Endothelial cell (in vitro differentiated cells): ENCODE measurements at regions not wholly inside any gene's neighbourhood (a gene's known extent, or its start where the extent isn't known, plus 50 kb on each side); places are given as distances from the start of the nearest gene placed in this dataset.
"Not testable (repeated sequence)": the region's sequence is repeated elsewhere in the genome, so short reads cannot be mapped to it uniquely, and the experiment has no call there.

Experiments used
- DNase-seq: peaks from one replicate; pipeline ENCODE4 v3.0.0; 2021; ENCODE audit warnings: low spot score
- H3K27ac Mint-ChIP-seq: one replicate; pipeline ENCODE4 v1.8.0; 2021; ENCODE audit warnings: mixed read lengths, inconsistent platforms; ENCODE audit not compliant: unreplicated experiment
- H3K27me3 Mint-ChIP-seq: one replicate; pipeline ENCODE4 v1.8.0; 2021; ENCODE audit warnings: mild to moderate bottlenecking, moderate library complexity, mixed read lengths, inconsistent platforms; ENCODE audit not compliant: unreplicated experiment
- H3K36me3 Mint-ChIP-seq: one replicate; pipeline ENCODE4 v1.8.0; 2021; ENCODE audit warnings: mild to moderate bottlenecking, low read depth, mixed read lengths, inconsistent platforms; ENCODE audit not compliant: unreplicated experiment
- H3K4me1 Mint-ChIP-seq: one replicate; pipeline ENCODE4 v1.8.0; 2021; ENCODE audit warnings: mild to moderate bottlenecking, mixed read lengths, inconsistent platforms; ENCODE audit not compliant: unreplicated experiment
- H3K4me3 Mint-ChIP-seq: one replicate; pipeline ENCODE4 v1.8.0; 2021; ENCODE audit warnings: mild to moderate bottlenecking, mixed read lengths, inconsistent platforms; ENCODE audit not compliant: unreplicated experiment
- H3K9me3 Mint-ChIP-seq: one replicate; pipeline ENCODE4 v1.8.0; 2021; ENCODE audit warnings: mixed read lengths, inconsistent platforms; ENCODE audit not compliant: unreplicated experiment
- TF ChIP-seq, protein P1 (sequence below): fragments of 200-600 bp; sonication (generic); IDR thresholded peaks from one replicate; pipeline ENCODE4 v1.5.0; 2021; ENCODE audit warnings: antibody characterized with exemption; ENCODE audit not compliant: unreplicated experiment

- H3K4me1 Mint-ChIP-seq = peaks cover 18% of the 10 kb centered on the region
- no peaks in the 10 kb centered on the region for H3K36me3 Mint-ChIP-seq
- no peaks in the 10 kb centered on the region for H3K9me3 Mint-ChIP-seq
- H3K27ac Mint-ChIP-seq = no peak overlapping the region
- no peak for DNase-seq
- H3K27me3 Mint-ChIP-seq = no peaks in the 10 kb centered on the region
- H3K4me3 Mint-ChIP-seq = no peak overlapping the region
- TF ChIP-seq, protein P1, sequence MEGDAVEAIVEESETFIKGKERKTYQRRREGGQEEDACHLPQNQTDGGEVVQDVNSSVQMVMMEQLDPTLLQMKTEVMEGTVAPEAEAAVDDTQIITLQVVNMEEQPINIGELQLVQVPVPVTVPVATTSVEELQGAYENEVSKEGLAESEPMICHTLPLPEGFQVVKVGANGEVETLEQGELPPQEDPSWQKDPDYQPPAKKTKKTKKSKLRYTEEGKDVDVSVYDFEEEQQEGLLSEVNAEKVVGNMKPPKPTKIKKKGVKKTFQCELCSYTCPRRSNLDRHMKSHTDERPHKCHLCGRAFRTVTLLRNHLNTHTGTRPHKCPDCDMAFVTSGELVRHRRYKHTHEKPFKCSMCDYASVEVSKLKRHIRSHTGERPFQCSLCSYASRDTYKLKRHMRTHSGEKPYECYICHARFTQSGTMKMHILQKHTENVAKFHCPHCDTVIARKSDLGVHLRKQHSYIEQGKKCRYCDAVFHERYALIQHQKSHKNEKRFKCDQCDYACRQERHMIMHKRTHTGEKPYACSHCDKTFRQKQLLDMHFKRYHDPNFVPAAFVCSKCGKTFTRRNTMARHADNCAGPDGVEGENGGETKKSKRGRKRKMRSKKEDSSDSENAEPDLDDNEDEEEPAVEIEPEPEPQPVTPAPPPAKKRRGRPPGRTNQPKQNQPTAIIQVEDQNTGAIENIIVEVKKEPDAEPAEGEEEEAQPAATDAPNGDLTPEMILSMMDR = no peak
These were observed 786.8 kb upstream of the FBXO33 start for GRCh38 chr14:40219032-40219431.

DNA sequence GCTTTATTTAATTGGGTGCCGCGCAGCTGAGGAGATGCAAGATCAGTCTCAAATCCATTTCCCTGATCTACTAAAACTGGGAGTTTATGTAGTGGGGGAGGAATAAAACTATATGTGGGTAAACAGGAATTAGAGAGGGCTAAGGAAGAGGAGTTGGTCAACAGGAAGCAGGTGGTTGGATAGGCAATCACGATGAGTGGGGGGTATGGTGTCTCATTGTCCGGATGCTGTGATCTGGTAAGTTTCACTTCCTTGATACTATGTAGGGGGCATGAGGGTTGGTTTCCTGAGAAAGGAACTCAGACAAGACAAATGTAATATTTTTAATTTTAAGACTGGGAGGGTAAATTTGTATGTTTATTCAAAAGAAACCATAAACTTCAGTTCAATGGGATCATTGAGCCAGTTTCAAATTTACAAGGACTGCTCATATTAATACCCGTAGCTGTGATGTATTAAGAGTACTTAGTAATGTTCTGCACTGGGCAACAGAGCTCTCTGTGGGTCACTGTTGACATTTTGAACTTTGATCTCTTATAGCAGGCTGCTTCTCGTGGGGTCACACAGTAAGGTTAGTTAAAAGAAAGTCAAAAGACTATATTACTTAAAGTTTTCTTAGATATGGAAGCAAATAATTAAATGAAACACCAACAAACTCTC, 786.2 kb upstream of the FBXO33 start:
- Mint-ChIP-seq H3K27ac (peak overlapping the region; percentile 75), H3K9me3 (no peaks in the 10 kb centered on the region), H3K36me3 (no peaks in the 10 kb centered on the region), H3K27me3 (no peaks in the 10 kb centered on the region), H3K4me3 (peak overlapping the region; percentile 45), H3K4me1 (peaks cover 18% of the 10 kb centered on the region)
- TF ChIP-seq, protein P1 = no peak
- no peak for DNase-seq

- DNase-seq = no peak
- TF ChIP-seq, protein P1 = no peak
- Mint-ChIP-seq H3K9me3 (no peaks in the 10 kb centered on the region), H3K27ac (no peak overlapping the region), H3K4me3 (no peak overlapping the region), H3K27me3 (no peaks in the 10 kb centered on the region), H3K4me1 (peaks cover 18% of the 10 kb centered on the region), H3K36me3 (no peaks in the 10 kb centered on the region)
These were observed 784.7 kb upstream of the FBXO33 start for GRCh38 chr14:40216976-40217375.

DNA sequence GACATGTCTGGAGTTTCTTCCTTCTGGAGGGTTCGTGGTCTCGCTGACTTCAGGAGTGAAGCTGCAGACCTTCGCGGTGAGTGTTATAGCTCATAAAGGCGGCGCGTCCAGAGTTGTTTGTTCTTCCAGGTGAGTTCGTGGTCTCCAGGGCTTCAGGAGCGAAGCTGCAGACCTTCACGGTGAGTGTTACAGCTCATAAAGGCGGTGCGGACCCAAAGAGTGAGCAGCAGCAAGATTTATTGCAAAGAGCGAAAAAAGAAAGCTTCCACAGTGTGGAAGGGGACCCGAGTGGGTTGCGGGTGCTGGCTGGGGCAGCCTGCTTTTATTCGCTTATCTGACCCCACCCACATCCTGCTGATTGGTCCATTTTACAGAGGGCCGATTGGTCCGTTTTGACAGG, 784.2 kb upstream of the FBXO33 start:
- not testable (repeated sequence) for H3K36me3 Mint-ChIP-seq, H3K9me3 Mint-ChIP-seq, H3K27me3 Mint-ChIP-seq, H3K4me3 Mint-ChIP-seq, H3K27ac Mint-ChIP-seq, DNase-seq
- peaks cover 18% of the 10 kb centered on the region for H3K4me1 Mint-ChIP-seq

DNA sequence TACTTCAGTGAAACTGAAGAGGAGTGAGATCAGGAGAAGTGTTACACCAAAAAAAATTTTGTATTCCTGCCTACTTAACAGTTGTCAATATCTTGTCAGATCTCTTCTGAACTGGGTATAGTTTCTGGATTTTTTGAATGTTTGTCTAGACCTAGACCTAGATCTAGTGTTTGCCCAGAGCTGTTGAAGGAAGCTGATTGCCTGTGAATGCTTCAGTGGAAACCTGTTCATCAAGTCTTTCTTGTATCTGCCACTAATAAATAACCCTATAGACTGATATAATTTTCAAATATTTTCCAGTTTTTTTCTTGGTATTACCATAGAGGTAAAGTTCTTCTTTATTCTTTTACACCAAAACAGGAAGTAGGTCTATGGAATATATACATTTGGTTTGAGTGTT, 781.5 kb upstream of the FBXO33 start:
- Mint-ChIP-seq H3K4me1 (peaks cover 8% of the 10 kb centered on the region), H3K27me3 (no peaks in the 10 kb centered on the region), H3K36me3 (no peaks in the 10 kb centered on the region), H3K27ac (no peak overlapping the region), H3K4me3 (no peak overlapping the region), H3K9me3 (no peaks in the 10 kb centered on the region)
- no peak for DNase-seq
- TF ChIP-seq, protein P1 = no peak
